DND-41 (cell line): ENCODE measurements at regions not wholly inside any gene's neighbourhood (a gene's known extent, or its start where the extent isn't known, plus 50 kb on each side); places are given as distances from the start of the nearest gene placed in this dataset.

Source experiments
- ATAC-seq: fragments of 200-7000 bp; cut with Tn5 transposase; 3 replicates; pipeline ENCODE4 v1.9.1; 2021; ENCODE audit warnings: low read depth; ENCODE audit not compliant: insufficient read depth
- DNase-seq: peaks from one replicate; pipeline ENCODE4 v3.0.0-alpha.2; 2020
- H2AFZ ChIP-seq: 2 replicates; pipeline ENCODE4 v1.6.0; 2012; ENCODE audit warnings: low read depth, low read length
- H3K27ac ChIP-seq: 2 replicates; pipeline ENCODE4 v1.5.1; 2012; ENCODE audit warnings: low read length, inconsistent platforms
- H3K27me3 ChIP-seq: fragments of 200-600 bp; sonication (generic); 2 replicates; pipeline ENCODE4 v1.6.0; 2012; ENCODE audit warnings: low read length, mild to moderate bottlenecking, inconsistent platforms; ENCODE audit not compliant: insufficient read depth, poor library complexity
- H3K36me3 ChIP-seq: 2 replicates; pipeline ENCODE4 v1.5.1; 2012; ENCODE audit warnings: low read length, inconsistent platforms; ENCODE audit not compliant: insufficient read depth
- H3K4me1 ChIP-seq: 2 replicates; pipeline ENCODE4 v1.5.1; 2012; ENCODE audit warnings: mild to moderate bottlenecking, low read length; ENCODE audit not compliant: insufficient read depth
- H3K4me2 ChIP-seq: 2 replicates; pipeline ENCODE4 v1.6.0; 2012; ENCODE audit warnings: mild to moderate bottlenecking, moderate library complexity, low read length, inconsistent platforms; ENCODE audit not compliant: insufficient read depth
- H3K4me3 ChIP-seq, 2 experiments: fragments of 200-600 bp in 1 of 2; shearing (Covaris generic) in 1 of 2; 2 replicates each; pipeline ENCODE4 v1.5.1; 2012 to 2016; ENCODE audit warnings: inconsistent platforms in 2 of 2, low read length in 2 of 2, mild to moderate bottlenecking in 2 of 2, low read depth in 1 of 2, moderate library complexity in 1 of 2
- H3K79me2 ChIP-seq: 2 replicates; pipeline ENCODE4 v1.6.0; 2012; ENCODE audit warnings: low read length, inconsistent platforms; ENCODE audit not compliant: insufficient read depth
- H3K9ac ChIP-seq: 2 replicates; pipeline ENCODE4 v1.6.0; 2012; ENCODE audit warnings: low read depth, mild to moderate bottlenecking, inconsistent platforms, low read length, moderate library complexity
- H3K9me3 ChIP-seq: 2 replicates; pipeline ENCODE4 v1.5.1; 2012; ENCODE audit warnings: low read length, moderate library complexity, mild to moderate bottlenecking, inconsistent platforms; ENCODE audit not compliant: insufficient read depth, severe bottlenecking
- H4K20me1 ChIP-seq: 2 replicates; pipeline ENCODE4 v1.6.0; 2012; ENCODE audit warnings: low read length; ENCODE audit not compliant: insufficient read depth
- CTCF ChIP-seq: IDR thresholded peaks from 2 replicates; pipeline ENCODE4 v1.5.1; 2012; ENCODE audit warnings: borderline replicate concordance, low read length, moderate library complexity, mild to moderate bottlenecking; ENCODE audit not compliant: poor library complexity, severe bottlenecking; ENCODE audit errors: extremely low read depth
- EZH2 ChIP-seq: IDR thresholded peaks from 3 replicates; pipeline ENCODE4 v1.6.1; 2012; ENCODE audit warnings: borderline replicate concordance, low read depth, mild to moderate bottlenecking, moderate library complexity, low read length, inconsistent platforms; ENCODE audit not compliant: severe bottlenecking

GRCh38 chr5:6961837-6962635, 248.8 kb downstream of the TENT4A start:
- ATAC-seq (no peak), DNase-seq (no peak)
- H3K27me3 ChIP-seq = no peaks in the 10 kb centered on the region
- no peak overlapping the region for H3K9ac ChIP-seq
- H3K36me3 ChIP-seq = no peaks in the 10 kb centered on the region
- H3K27ac ChIP-seq = no peak overlapping the region
- no peak overlapping the region for H3K4me2 ChIP-seq
- no peak overlapping the region for H3K4me3 ChIP-seq
- no peaks in the 10 kb centered on the region for H3K79me2 ChIP-seq
- H3K4me1 ChIP-seq = no peaks in the 10 kb centered on the region
- H4K20me1 ChIP-seq = no peaks in the 10 kb centered on the region
- no peak overlapping the region for H2AFZ ChIP-seq
- no peak for TF ChIP-seq EZH2
- TF ChIP-seq CTCF = no peak
- no peaks in the 10 kb centered on the region for H3K9me3 ChIP-seq

- Histone ChIP-seq H3K4me1 (no peaks in the 10 kb centered on the region), H2AFZ (no peak overlapping the region), H3K9me3 (no peaks in the 10 kb centered on the region), H3K36me3 (no peaks in the 10 kb centered on the region), H3K79me2 (no peaks in the 10 kb centered on the region), H3K27me3 (no peaks in the 10 kb centered on the region), H3K4me2 (no peak overlapping the region), H3K27ac (no peak overlapping the region), H3K4me3 (no peak overlapping the region), H4K20me1 (no peaks in the 10 kb centered on the region), H3K9ac (no peak overlapping the region)
- TF ChIP-seq CTCF = no peak
- no peak for ATAC-seq
- no peak for DNase-seq
Observed at GRCh38 chr5:6976971-6977370, 263.7 kb downstream of the TENT4A start.

- H3K4me3 ChIP-seq = no peak overlapping the region
- H3K27ac ChIP-seq = no peak overlapping the region
- DNase-seq (no peak), ATAC-seq (no peak)
- no peaks in the 10 kb centered on the region for H3K79me2 ChIP-seq
- H3K4me1 ChIP-seq = no peaks in the 10 kb centered on the region
- H3K9ac ChIP-seq = no peak overlapping the region
- TF ChIP-seq EZH2 (no peak), CTCF (no peak)
- no peak overlapping the region for H3K4me2 ChIP-seq
- no peak overlapping the region for H2AFZ ChIP-seq
- no peaks in the 10 kb centered on the region for H3K27me3 ChIP-seq
- no peaks in the 10 kb centered on the region for H3K9me3 ChIP-seq
- no peaks in the 10 kb centered on the region for H4K20me1 ChIP-seq
- H3K36me3 ChIP-seq = no peaks in the 10 kb centered on the region
Observed at GRCh38 chr5:6979061-6979460, 265.8 kb downstream of the TENT4A start.

GRCh38 chr5:6989230-6989629, 276.0 kb downstream of the TENT4A start:
- no peak for DNase-seq
- H3K79me2 ChIP-seq = no peaks in the 10 kb centered on the region
- H3K27ac ChIP-seq = no peak overlapping the region
- no peak overlapping the region for H3K4me2 ChIP-seq
- H3K4me3 ChIP-seq = no peak overlapping the region
- no peaks in the 10 kb centered on the region for H3K9me3 ChIP-seq
- no peaks in the 10 kb centered on the region for H4K20me1 ChIP-seq
- no peak overlapping the region for H2AFZ ChIP-seq
- H3K36me3 ChIP-seq = no peaks in the 10 kb centered on the region
- no peaks in the 10 kb centered on the region for H3K27me3 ChIP-seq
- no peaks in the 10 kb centered on the region for H3K4me1 ChIP-seq
- TF ChIP-seq CTCF = no peak
- no peak for TF ChIP-seq EZH2
- ATAC-seq = no peak
- H3K9ac ChIP-seq = no peak overlapping the region
